Parathyroid adenoma (tissue), 2 donors: ENCODE measurements at regions not wholly inside any gene's neighbourhood (a gene's known extent, or its start where the extent isn't known, plus 50 kb on each side); places are given as distances from the start of the nearest gene placed in this dataset.

Source experiments
- H2AFZ ChIP-seq: fragments of 300-600 bp; sonication (generic); one replicate; pipeline ENCODE4 v1.7.0; 2017; ENCODE audit warnings: antibody characterized with exemption, mild to moderate bottlenecking
- H3K27ac ChIP-seq: fragments of 300-600 bp; sonication (generic); one replicate; pipeline ENCODE4 v1.7.0; 2017
- H3K27me3 ChIP-seq: fragments of 300-600 bp; sonication (generic); one replicate; pipeline ENCODE4 v1.7.0; 2017; ENCODE audit warnings: low read length; ENCODE audit not compliant: control insufficient read depth, insufficient read depth
- H3K36me3 ChIP-seq: fragments of 300-600 bp; sonication (generic); one replicate; pipeline ENCODE4 v1.7.0; 2017; ENCODE audit warnings: low read length; ENCODE audit not compliant: control insufficient read depth, insufficient read depth
- H3K4me1 ChIP-seq: fragments of 300-600 bp; sonication (generic); one replicate; pipeline ENCODE4 v1.7.0; 2017; ENCODE audit warnings: control low read depth
- H3K4me2 ChIP-seq: fragments of 300-600 bp; sonication (generic); one replicate; pipeline ENCODE4 v1.7.0; 2017; ENCODE audit warnings: low read length
- H3K4me3 ChIP-seq: fragments of 300-600 bp; sonication (generic); one replicate; pipeline ENCODE4 v1.7.0; 2017; ENCODE audit warnings: low read depth, low read length
- H3K79me2 ChIP-seq: fragments of 300-600 bp; sonication (generic); one replicate; pipeline ENCODE4 v1.7.0; 2017; ENCODE audit warnings: control low read depth
- H3K9ac ChIP-seq: fragments of 300-600 bp; sonication (generic); one replicate; pipeline ENCODE4 v1.7.0; 2017; ENCODE audit warnings: mild to moderate bottlenecking
- H3K9me3 ChIP-seq: fragments of 300-600 bp; sonication (generic); one replicate; pipeline ENCODE4 v1.7.0; 2017; ENCODE audit warnings: low read length; ENCODE audit not compliant: control insufficient read depth
- CTCF ChIP-seq: fragments of 300-600 bp; sonication (generic); IDR thresholded peaks from one replicate; pipeline ENCODE4 v1.7.0; 2017; ENCODE audit warnings: antibody characterized with exemption, mild to moderate bottlenecking
- donor health status: primary hyperparathyroidism.

- Histone ChIP-seq H3K4me1 (no peaks in the 10 kb centered on the region), H3K79me2 (no peaks in the 10 kb centered on the region), H3K9ac (no peak overlapping the region), H3K27ac (no peak overlapping the region), H3K4me3 (no peak overlapping the region), H3K27me3 (no peaks in the 10 kb centered on the region), H2AFZ (no peak overlapping the region), H3K36me3 (no peaks in the 10 kb centered on the region), H3K4me2 (no peak overlapping the region), H3K9me3 (no peaks in the 10 kb centered on the region)
- no peak for TF ChIP-seq CTCF
These were observed 493.0 kb upstream of the PITX2 start for GRCh38 chr4:111115881-111116280.

- Histone ChIP-seq H3K36me3 (no peaks in the 10 kb centered on the region), H3K4me2 (no peak overlapping the region), H3K27me3 (no peaks in the 10 kb centered on the region), H3K27ac (no peak overlapping the region), H2AFZ (no peak overlapping the region), H3K4me3 (no peak overlapping the region), H3K9ac (no peak overlapping the region), H3K4me1 (no peaks in the 10 kb centered on the region), H3K79me2 (no peaks in the 10 kb centered on the region), H3K9me3 (no peaks in the 10 kb centered on the region)
- TF ChIP-seq CTCF, result no peak
These were observed 497.3 kb upstream of the PITX2 start for GRCh38 chr4:111120191-111120590.

- Histone ChIP-seq H3K27me3 (no peaks in the 10 kb centered on the region), H3K4me3 (no peak overlapping the region), H3K36me3 (no peaks in the 10 kb centered on the region), H3K4me2 (no peak overlapping the region), H2AFZ (no peak overlapping the region), H3K79me2 (no peaks in the 10 kb centered on the region), H3K9ac (no peak overlapping the region), H3K27ac (no peak overlapping the region), H3K9me3 (no peaks in the 10 kb centered on the region), H3K4me1 (no peaks in the 10 kb centered on the region)
- TF ChIP-seq CTCF, result no peak
These were observed 503.5 kb upstream of the PITX2 start for GRCh38 chr4:111126340-111126739.

- Histone ChIP-seq H3K4me2 (no peak overlapping the region), H3K36me3 (no peaks in the 10 kb centered on the region), H3K4me1 (no peaks in the 10 kb centered on the region), H3K4me3 (no peak overlapping the region), H3K79me2 (no peaks in the 10 kb centered on the region), H3K9me3 (no peaks in the 10 kb centered on the region), H3K27me3 (no peaks in the 10 kb centered on the region), H2AFZ (no peak overlapping the region), H3K27ac (no peak overlapping the region), H3K9ac (no peak overlapping the region)
- no peak for TF ChIP-seq CTCF
These were observed 505.0 kb upstream of the PITX2 start for GRCh38 chr4:111127841-111128240.

GRCh38 chr4:111128327-111128726 is 505.4 kb upstream of the PITX2 start:
- TF ChIP-seq CTCF, result no peak
- no peaks in the 10 kb centered on the region for H3K27me3 ChIP-seq
- no peaks in the 10 kb centered on the region for H3K9me3 ChIP-seq
- H2AFZ ChIP-seq, result no peak overlapping the region
- no peaks in the 10 kb centered on the region for H3K36me3 ChIP-seq
- no peaks in the 10 kb centered on the region for H3K4me1 ChIP-seq
- H3K4me3 ChIP-seq, result no peak overlapping the region
- no peak overlapping the region for H3K27ac ChIP-seq
- H3K79me2 ChIP-seq, result no peaks in the 10 kb centered on the region
- H3K9ac ChIP-seq, result no peak overlapping the region
- no peak overlapping the region for H3K4me2 ChIP-seq
